Calu3 (cell line): ENCODE measurements at regions not wholly inside any gene's neighbourhood (a gene's known extent, or its start where the extent isn't known, plus 50 kb on each side); places are given as distances from the start of the nearest gene placed in this dataset.

Experiments used
- BruUV-seq: library from RNA; stranded (reverse); fragments of 400-500 nt; replicated peaks from 2 replicates; lab custom pipeline; 2021; lab: Mats Ljungman, UMichigan
- CTCF ChIA-PET: fragments of 300-600 bp; sonication (Branson Sonifier 250); formaldehyde crosslinking; loops from one replicate; lab custom pipeline; 2022; ENCODE audit warnings: antibody characterized with exemption; lab: Charles Lee
- DNase-seq: peaks from one replicate; pipeline ENCODE4 v3.0.0; 2022
- H3K27ac Mint-ChIP-seq: one replicate; pipeline ENCODE4 v1.8.0; 2022; ENCODE audit warnings: mixed read lengths; ENCODE audit not compliant: unreplicated experiment
- H3K27me3 Mint-ChIP-seq: one replicate; pipeline ENCODE4 v1.8.0; 2022; ENCODE audit warnings: mixed read lengths; ENCODE audit not compliant: unreplicated experiment
- H3K36me3 Mint-ChIP-seq: one replicate; pipeline ENCODE4 v1.8.0; 2022; ENCODE audit warnings: mild to moderate bottlenecking, moderate library complexity, mixed read lengths; ENCODE audit not compliant: insufficient read depth, unreplicated experiment
- H3K4me1 Mint-ChIP-seq: one replicate; pipeline ENCODE4 v1.8.0; 2022; ENCODE audit warnings: mild to moderate bottlenecking, low read depth, mixed read lengths; ENCODE audit not compliant: unreplicated experiment
- H3K4me3 Mint-ChIP-seq: one replicate; pipeline ENCODE4 v1.8.0; 2022; ENCODE audit warnings: mild to moderate bottlenecking, low read depth, moderate library complexity, mixed read lengths; ENCODE audit not compliant: unreplicated experiment
- H3K9me3 Mint-ChIP-seq: one replicate; pipeline ENCODE4 v1.8.0; 2022; ENCODE audit warnings: low read depth, mixed read lengths; ENCODE audit not compliant: unreplicated experiment
- CTCF ChIP-seq: fragments of 200-600 bp; IDR thresholded peaks from one replicate; pipeline ENCODE4 v1.8.0; 2022; ENCODE audit warnings: antibody characterized with exemption; ENCODE audit not compliant: unreplicated experiment
- intact Hi-C: fragments of 100-400 bp; cut with micrococcal nuclease; formaldehyde crosslinking; loops from one replicate; pipeline ENCODE4 v1.10.0; 2022; ENCODE audit not compliant: unreplicated experiment

GRCh38 chr2:2769481-2770431, 438.7 kb upstream of the MYT1L start:
- DNase-seq: no peak
- no peaks in the 10 kb centered on the region for H3K27me3 Mint-ChIP-seq
- H3K4me3 Mint-ChIP-seq: no peak overlapping the region
- BruUV-seq: no TSS peak
- H3K4me1 Mint-ChIP-seq: no peaks in the 10 kb centered on the region
- H3K36me3 Mint-ChIP-seq: no peaks in the 10 kb centered on the region
- CTCF ChIA-PET: no interaction called here
- intact Hi-C loops: no loop called here
- no peak for TF ChIP-seq CTCF
- H3K9me3 Mint-ChIP-seq: peaks cover 6% of the 10 kb centered on the region
- H3K27ac Mint-ChIP-seq: no peak overlapping the region

- Mint-ChIP-seq H3K4me3 (no peak overlapping the region), H3K27me3 (no peaks in the 10 kb centered on the region), H3K4me1 (no peaks in the 10 kb centered on the region), H3K9me3 (peaks cover 8% of the 10 kb centered on the region), H3K27ac (no peak overlapping the region), H3K36me3 (no peaks in the 10 kb centered on the region)
- intact Hi-C loops: no loop called here
- no peak for TF ChIP-seq CTCF
- CTCF ChIA-PET: no interaction called here
- no peak for DNase-seq
- BruUV-seq: no TSS peak
These were observed 437.4 kb upstream of the MYT1L start for GRCh38 chr2:2768476-2768875.

- Mint-ChIP-seq H3K27ac (no peak overlapping the region), H3K9me3 (peaks cover 8% of the 10 kb centered on the region), H3K4me3 (no peak overlapping the region), H3K36me3 (no peaks in the 10 kb centered on the region), H3K27me3 (no peaks in the 10 kb centered on the region), H3K4me1 (no peaks in the 10 kb centered on the region)
- DNase-seq: no peak
- CTCF ChIA-PET: no interaction called here
- intact Hi-C loops: no loop called here
- BruUV-seq: no TSS peak
- no peak for TF ChIP-seq CTCF
These were observed 436.8 kb upstream of the MYT1L start for GRCh38 chr2:2767837-2768236.

DNA sequence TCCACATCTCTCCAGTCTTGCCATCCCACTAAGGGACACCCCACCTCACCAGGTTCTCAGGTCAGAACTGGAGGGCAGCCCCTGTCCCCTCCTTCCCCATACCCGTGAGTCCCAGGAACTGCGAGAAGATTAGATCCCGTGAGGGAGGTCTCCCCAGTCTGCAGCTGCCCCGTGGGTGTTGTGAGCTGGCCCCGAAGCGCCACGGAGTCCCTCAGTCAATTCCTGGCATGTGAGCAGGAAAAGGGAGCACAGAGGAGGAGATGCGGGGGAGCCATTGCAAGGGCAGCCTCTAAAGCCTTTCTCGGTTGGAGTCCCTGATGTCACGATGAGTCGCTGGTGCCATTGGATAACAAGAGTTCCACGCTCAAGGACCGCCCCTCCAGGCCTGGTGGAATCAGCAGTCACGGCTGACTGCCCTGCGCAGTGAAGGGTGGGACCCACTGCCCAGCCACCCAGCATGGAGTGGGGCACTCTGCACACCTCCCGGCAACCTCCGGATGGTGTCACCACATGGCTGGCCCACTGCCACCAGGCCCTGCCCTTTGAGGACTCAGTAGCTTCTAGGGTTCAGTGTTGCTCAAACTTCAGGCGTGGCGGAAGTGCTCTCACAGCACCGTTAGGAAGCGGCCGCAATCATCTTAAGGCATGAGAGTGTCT, 434.9 kb upstream of the MYT1L start:
- intact Hi-C loops: no loop called here
- H3K9me3 Mint-ChIP-seq: peaks cover 12% of the 10 kb centered on the region
- CTCF ChIA-PET: no interaction called here
- H3K4me3 Mint-ChIP-seq: no peak overlapping the region
- BruUV-seq: no TSS peak
- no peaks in the 10 kb centered on the region for H3K4me1 Mint-ChIP-seq
- no peak for TF ChIP-seq CTCF
- DNase-seq: no peak
- H3K27me3 Mint-ChIP-seq: no peaks in the 10 kb centered on the region
- no peaks in the 10 kb centered on the region for H3K36me3 Mint-ChIP-seq
- no peak overlapping the region for H3K27ac Mint-ChIP-seq
